ENCODE measurements at regions not wholly inside any gene's neighbourhood (a gene's known extent, or its start where the extent isn't known, plus 50 kb on each side); places are given as distances from the start of the nearest gene placed in this dataset.

DNA sequence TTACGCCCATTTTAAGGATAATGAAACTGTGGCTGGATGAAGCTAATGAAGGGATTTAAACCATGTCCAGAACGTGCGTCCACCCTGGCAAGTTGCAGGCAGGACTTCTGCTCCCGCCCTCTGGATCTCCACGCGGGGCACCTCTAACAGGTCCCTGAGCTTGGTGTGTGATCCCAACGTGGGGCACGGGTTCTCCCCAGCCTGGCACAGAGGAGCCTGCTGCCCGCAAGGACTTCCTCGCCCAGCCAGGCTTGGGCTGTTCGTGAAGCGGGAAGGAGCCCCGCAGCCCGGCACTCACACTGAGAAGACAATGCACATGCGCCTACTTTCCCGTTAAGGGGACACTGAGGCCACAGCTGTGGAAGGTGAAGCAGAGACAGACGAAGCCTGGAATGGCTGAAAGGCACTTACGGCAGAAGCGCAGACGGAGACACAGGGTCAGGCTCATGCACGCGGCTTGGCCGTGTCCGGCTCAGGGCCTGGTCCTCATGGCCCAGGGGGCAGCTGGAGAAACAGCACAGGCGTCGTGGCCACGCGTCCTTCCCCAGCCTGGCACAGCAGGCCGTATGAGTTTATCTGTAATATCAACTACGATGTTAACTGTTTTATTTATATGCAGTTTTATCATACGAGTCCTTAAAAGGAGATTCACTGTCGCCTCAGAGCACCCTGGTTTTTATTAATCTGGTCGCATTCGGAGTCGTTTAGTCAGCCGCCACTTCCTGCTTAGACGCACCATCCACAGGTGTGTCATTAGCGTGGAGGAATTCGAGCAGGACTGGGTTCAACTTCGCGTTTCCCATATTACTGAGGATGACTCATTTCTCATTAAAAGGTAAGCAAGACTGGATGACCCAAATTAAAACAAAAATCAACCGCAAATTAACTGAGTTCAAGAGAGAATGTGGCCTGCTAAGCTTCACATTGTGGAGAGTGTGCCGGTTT, 835.9 kb downstream of the GALR1 start:
- no peaks in the 10 kb centered on the region for H3K79me2 ChIP-seq (replicated peaks; ENCODE audit: insufficient read depth, low read length)
- H3K9me2 ChIP-seq (ENCODE audit: insufficient read depth, low read length): no peaks in the 10 kb centered on the region
- no peaks in the 10 kb centered on the region for H3K36me3 ChIP-seq (ENCODE audit: insufficient read depth, low read length)
- H3K27ac ChIP-seq (ENCODE audit: low read length): no peak overlapping the region
- H3K9ac ChIP-seq (ENCODE audit: low read length): no peak overlapping the region
- no peaks in the 10 kb centered on the region for H3K9me3 ChIP-seq (ENCODE audit: low read length)
- H3K4me3 ChIP-seq (ENCODE audit: low read length): no peak overlapping the region
- TF ChIP-seq, protein P1, sequence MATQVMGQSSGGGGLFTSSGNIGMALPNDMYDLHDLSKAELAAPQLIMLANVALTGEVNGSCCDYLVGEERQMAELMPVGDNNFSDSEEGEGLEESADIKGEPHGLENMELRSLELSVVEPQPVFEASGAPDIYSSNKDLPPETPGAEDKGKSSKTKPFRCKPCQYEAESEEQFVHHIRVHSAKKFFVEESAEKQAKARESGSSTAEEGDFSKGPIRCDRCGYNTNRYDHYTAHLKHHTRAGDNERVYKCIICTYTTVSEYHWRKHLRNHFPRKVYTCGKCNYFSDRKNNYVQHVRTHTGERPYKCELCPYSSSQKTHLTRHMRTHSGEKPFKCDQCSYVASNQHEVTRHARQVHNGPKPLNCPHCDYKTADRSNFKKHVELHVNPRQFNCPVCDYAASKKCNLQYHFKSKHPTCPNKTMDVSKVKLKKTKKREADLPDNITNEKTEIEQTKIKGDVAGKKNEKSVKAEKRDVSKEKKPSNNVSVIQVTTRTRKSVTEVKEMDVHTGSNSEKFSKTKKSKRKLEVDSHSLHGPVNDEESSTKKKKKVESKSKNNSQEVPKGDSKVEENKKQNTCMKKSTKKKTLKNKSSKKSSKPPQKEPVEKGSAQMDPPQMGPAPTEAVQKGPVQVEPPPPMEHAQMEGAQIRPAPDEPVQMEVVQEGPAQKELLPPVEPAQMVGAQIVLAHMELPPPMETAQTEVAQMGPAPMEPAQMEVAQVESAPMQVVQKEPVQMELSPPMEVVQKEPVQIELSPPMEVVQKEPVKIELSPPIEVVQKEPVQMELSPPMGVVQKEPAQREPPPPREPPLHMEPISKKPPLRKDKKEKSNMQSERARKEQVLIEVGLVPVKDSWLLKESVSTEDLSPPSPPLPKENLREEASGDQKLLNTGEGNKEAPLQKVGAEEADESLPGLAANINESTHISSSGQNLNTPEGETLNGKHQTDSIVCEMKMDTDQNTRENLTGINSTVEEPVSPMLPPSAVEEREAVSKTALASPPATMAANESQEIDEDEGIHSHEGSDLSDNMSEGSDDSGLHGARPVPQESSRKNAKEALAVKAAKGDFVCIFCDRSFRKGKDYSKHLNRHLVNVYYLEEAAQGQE (IDR thresholded peaks at IDR 0.05; ENCODE audit: borderline replicate concordance): no peak
- TF ChIP-seq MXI1 (conservative IDR thresholded peaks at IDR 0.05; ENCODE audit: poor library complexity, severe bottlenecking) (no peak), RAD21 (conservative IDR thresholded peaks at IDR 0.05) (no peak), SMC3 (conservative IDR thresholded peaks at IDR 0.05; ENCODE audit: poor library complexity) (no peak), EP300 (conservative IDR thresholded peaks at IDR 0.05; ENCODE audit: poor library complexity, severe bottlenecking) (no peak), EZH2 (IDR thresholded peaks at IDR 0.05; ENCODE audit: borderline replicate concordance, insufficient read depth, low read length, poor library complexity, severe bottlenecking) (no peak), TAF1 (IDR thresholded peaks at IDR 0.05; ENCODE audit: low read depth) (no peak), POLR2AphosphoS5 (IDR thresholded peaks at IDR 0.05) (no peak)
- TF ChIP-seq, protein P2, sequence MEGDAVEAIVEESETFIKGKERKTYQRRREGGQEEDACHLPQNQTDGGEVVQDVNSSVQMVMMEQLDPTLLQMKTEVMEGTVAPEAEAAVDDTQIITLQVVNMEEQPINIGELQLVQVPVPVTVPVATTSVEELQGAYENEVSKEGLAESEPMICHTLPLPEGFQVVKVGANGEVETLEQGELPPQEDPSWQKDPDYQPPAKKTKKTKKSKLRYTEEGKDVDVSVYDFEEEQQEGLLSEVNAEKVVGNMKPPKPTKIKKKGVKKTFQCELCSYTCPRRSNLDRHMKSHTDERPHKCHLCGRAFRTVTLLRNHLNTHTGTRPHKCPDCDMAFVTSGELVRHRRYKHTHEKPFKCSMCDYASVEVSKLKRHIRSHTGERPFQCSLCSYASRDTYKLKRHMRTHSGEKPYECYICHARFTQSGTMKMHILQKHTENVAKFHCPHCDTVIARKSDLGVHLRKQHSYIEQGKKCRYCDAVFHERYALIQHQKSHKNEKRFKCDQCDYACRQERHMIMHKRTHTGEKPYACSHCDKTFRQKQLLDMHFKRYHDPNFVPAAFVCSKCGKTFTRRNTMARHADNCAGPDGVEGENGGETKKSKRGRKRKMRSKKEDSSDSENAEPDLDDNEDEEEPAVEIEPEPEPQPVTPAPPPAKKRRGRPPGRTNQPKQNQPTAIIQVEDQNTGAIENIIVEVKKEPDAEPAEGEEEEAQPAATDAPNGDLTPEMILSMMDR (IDR thresholded peaks at IDR 0.05; ENCODE audit: poor library complexity, severe bottlenecking): no peak
- H2AFZ ChIP-seq (ENCODE audit: low read depth, low read length): no peak overlapping the region
- H3F3A ChIP-seq (ENCODE audit: insufficient read depth, low read length, poor library complexity, severe bottlenecking): no peaks in the 10 kb centered on the region
- no peaks in the 10 kb centered on the region for H3K27me3 ChIP-seq (ENCODE audit: insufficient read depth, low read depth, low read length)
- no peaks in the 10 kb centered on the region for H4K20me1 ChIP-seq (ENCODE audit: insufficient read depth)
- no peak overlapping the region for H3K4me2 ChIP-seq (ENCODE audit: low read length)

DNA sequence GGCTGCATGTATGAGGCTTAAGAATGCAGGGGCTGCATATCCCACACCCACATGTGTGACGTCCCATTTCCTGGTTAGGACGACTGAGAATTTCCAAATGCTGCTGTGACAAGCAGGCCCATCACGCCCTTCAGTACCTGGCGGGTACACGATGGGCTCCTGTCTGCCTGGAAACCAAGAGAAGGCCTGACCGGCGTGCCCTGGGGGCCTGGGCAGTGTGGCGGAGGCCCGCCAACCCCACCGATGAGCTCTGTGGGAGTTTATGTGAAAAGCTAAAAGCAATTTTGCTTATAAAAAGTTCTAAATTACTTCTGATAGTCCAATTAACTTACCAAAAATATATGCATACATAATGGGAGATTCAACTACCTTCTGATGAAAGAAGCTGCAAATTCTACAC, 837.3 kb downstream of the GALR1 start:
- Histone ChIP-seq H3F3A (ENCODE audit: insufficient read depth, low read length, poor library complexity, severe bottlenecking) (no peaks in the 10 kb centered on the region), H3K9ac (ENCODE audit: low read length) (no peak overlapping the region), H2AFZ (ENCODE audit: low read depth, low read length) (no peak overlapping the region), H4K20me1 (ENCODE audit: insufficient read depth) (no peaks in the 10 kb centered on the region), H3K27ac (ENCODE audit: low read length) (no peak overlapping the region), H3K4me3 (ENCODE audit: low read length) (no peak overlapping the region), H3K9me3 (ENCODE audit: low read length) (no peaks in the 10 kb centered on the region), H3K9me2 (ENCODE audit: insufficient read depth, low read length) (no peaks in the 10 kb centered on the region), H3K27me3 (ENCODE audit: insufficient read depth, low read depth, low read length) (no peaks in the 10 kb centered on the region), H3K36me3 (ENCODE audit: insufficient read depth, low read length) (no peaks in the 10 kb centered on the region), H3K79me2 (replicated peaks; ENCODE audit: insufficient read depth, low read length) (no peaks in the 10 kb centered on the region), H3K4me2 (ENCODE audit: low read length) (no peak overlapping the region)
- TF ChIP-seq TAF1 (IDR thresholded peaks at IDR 0.05; ENCODE audit: low read depth): no peak
- TF ChIP-seq, protein P2 (IDR thresholded peaks at IDR 0.05; ENCODE audit: poor library complexity, severe bottlenecking): no peak
- TF ChIP-seq EP300 (conservative IDR thresholded peaks at IDR 0.05; ENCODE audit: poor library complexity, severe bottlenecking): no peak
- TF ChIP-seq EZH2 (IDR thresholded peaks at IDR 0.05; ENCODE audit: borderline replicate concordance, insufficient read depth, low read length, poor library complexity, severe bottlenecking): no peak
- no peak for TF ChIP-seq POLR2AphosphoS5 (IDR thresholded peaks at IDR 0.05)
- TF ChIP-seq MXI1 (conservative IDR thresholded peaks at IDR 0.05; ENCODE audit: poor library complexity, severe bottlenecking): no peak
- no peak for TF ChIP-seq RAD21 (conservative IDR thresholded peaks at IDR 0.05)
- TF ChIP-seq, protein P1 (IDR thresholded peaks at IDR 0.05; ENCODE audit: borderline replicate concordance): no peak
- TF ChIP-seq SMC3 (conservative IDR thresholded peaks at IDR 0.05; ENCODE audit: poor library complexity): no peak
